ENCODE measurements at regions not wholly inside any gene's neighbourhood (a gene's known extent, or its start where the extent isn't known, plus 50 kb on each side); places are given as distances from the start of the nearest gene placed in this dataset.

DNA sequence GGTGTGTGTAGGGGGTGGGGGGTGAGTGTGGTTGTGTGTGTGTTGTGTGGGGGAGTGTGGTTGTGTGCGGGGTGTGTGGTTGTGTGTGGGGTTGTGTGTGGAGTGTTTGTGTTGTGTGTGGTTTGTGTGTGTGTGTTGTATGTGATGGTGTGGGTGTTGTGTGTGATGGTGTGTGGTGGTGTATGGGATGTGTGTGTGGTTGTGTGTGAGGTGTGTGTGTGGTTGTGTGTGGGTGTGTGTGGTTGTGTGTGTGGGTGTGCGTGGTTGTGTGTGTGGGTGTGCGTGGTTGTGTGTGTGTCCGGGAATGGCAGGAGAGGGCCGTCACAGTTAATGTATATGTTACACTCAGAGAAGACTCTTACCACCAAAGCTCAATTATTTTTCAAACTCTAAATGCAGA lies 79.8 kb downstream of the TBXT start:
- TF ChIP-seq, protein P1, sequence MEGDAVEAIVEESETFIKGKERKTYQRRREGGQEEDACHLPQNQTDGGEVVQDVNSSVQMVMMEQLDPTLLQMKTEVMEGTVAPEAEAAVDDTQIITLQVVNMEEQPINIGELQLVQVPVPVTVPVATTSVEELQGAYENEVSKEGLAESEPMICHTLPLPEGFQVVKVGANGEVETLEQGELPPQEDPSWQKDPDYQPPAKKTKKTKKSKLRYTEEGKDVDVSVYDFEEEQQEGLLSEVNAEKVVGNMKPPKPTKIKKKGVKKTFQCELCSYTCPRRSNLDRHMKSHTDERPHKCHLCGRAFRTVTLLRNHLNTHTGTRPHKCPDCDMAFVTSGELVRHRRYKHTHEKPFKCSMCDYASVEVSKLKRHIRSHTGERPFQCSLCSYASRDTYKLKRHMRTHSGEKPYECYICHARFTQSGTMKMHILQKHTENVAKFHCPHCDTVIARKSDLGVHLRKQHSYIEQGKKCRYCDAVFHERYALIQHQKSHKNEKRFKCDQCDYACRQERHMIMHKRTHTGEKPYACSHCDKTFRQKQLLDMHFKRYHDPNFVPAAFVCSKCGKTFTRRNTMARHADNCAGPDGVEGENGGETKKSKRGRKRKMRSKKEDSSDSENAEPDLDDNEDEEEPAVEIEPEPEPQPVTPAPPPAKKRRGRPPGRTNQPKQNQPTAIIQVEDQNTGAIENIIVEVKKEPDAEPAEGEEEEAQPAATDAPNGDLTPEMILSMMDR (IDR thresholded peaks at IDR 0.05), result no peak
- no peak for TF ChIP-seq ZFX (IDR thresholded peaks at IDR 0.05; ENCODE audit: borderline replicate concordance)
- H3K27ac ChIP-seq, result no peak overlapping the region

DNA sequence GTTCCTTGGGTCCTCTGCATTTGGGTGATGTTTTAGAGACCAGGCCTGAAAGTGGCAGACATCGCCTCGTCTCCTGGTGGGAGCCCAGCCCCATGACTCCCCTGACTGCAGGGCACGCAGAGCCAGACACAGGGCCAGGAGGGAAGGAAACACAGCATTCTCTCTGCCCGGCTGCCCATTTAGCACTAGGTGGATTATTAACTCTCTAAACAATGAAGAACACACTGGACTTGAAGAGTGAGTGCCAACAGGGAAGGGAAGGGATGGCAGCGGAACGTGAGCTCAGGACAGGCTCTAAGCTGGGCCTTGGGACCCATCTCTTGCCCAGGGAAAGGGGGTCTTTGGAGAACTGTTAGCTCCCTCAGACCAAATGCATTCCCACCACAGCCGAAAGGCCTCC lies 80.4 kb downstream of the TBXT start:
- TF ChIP-seq, protein P1 (IDR thresholded peaks at IDR 0.05), result no peak
- no peak for TF ChIP-seq ZFX (IDR thresholded peaks at IDR 0.05; ENCODE audit: borderline replicate concordance)
- H3K27ac ChIP-seq, result no peak overlapping the region

DNA sequence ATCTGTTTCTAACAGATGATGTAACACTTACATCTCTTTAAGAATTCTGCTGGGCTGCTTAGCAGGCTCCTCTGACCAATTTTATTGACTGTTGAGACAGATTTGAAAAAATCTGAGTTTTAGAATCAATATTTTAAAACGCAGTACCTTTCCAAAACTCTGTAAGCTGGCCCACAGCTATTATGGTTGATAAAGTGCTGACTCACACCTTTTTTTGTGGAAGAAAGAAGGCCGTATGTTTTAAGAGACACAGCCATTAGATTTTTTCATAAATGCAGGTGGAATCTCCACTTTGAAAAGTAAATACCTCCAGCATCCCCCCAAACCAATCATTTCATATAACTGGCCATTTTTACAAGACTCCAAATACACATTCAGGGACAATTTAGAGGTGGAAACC lies 82.2 kb downstream of the TBXT start:
- H3K27ac ChIP-seq, result no peak overlapping the region
- no peak for TF ChIP-seq ZFX (IDR thresholded peaks at IDR 0.05; ENCODE audit: borderline replicate concordance)
- TF ChIP-seq, protein P1 (IDR thresholded peaks at IDR 0.05), result no peak

DNA sequence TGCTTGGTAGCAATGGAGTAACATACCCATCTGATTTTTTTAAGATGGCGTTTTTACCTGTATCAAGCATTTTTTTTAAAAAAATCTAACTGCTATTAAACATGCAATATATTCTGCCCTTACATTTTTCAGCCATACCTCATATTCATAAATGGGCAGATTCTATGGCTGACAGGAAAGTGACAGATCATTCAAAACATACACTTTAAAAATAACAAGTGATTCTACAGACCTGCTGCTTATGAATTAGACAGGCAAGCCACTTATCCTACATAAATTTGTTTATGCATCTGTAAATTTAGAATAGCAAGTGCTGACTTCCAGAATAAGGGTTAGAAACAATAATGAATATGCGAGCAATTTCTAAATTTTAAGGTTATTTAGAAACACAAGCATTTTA lies 82.7 kb downstream of the TBXT start:
- TF ChIP-seq, protein P1 (IDR thresholded peaks at IDR 0.05), result no peak
- TF ChIP-seq ZFX (IDR thresholded peaks at IDR 0.05; ENCODE audit: borderline replicate concordance), result no peak
- H3K27ac ChIP-seq, result no peak overlapping the region

DNA sequence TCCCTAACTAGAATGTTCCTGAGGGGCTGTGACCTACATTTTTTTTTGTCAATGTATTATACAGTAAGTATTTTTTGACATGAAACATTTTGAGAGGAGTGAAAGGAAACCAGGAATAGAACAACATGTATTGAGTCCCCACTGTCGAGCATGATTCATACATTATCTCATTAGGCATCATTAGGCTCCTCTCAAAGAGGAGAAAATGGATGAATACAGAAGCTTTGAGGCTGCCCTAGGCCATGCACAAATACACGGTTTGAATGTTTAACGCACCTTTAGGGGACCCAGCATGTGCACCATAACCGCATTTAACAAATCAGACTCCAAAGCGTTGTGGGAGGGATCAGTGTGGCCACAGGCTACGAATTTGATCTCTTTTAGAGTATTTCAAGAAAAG lies 87.8 kb downstream of the TBXT start:
- H3K27ac ChIP-seq, result no peak overlapping the region
- TF ChIP-seq, protein P1 (IDR thresholded peaks at IDR 0.05), result no peak
- no peak for TF ChIP-seq ZFX (IDR thresholded peaks at IDR 0.05; ENCODE audit: borderline replicate concordance)

DNA sequence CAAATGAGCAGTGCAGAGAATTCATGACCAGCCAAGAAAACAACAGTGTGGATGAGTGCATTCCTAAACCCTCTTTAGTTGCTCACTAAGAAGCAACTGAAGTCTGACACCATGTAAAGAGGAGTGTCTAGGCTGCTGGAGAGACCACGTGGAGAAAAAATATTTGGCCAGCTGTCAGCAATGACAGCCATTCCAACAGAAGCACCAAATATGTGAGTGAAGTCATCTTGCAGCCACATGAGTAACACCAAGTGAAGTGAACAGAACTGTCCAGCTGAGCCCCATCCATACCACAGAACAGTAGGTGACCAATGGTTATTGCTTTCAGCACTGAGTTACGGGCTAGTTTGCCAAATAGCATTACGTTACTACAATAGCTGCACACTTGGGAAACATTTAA lies 89.4 kb downstream of the TBXT start:
- no peak for TF ChIP-seq ZFX (IDR thresholded peaks at IDR 0.05; ENCODE audit: borderline replicate concordance)
- TF ChIP-seq, protein P1 (IDR thresholded peaks at IDR 0.05), result no peak
- H3K27ac ChIP-seq, result no peak overlapping the region

DNA sequence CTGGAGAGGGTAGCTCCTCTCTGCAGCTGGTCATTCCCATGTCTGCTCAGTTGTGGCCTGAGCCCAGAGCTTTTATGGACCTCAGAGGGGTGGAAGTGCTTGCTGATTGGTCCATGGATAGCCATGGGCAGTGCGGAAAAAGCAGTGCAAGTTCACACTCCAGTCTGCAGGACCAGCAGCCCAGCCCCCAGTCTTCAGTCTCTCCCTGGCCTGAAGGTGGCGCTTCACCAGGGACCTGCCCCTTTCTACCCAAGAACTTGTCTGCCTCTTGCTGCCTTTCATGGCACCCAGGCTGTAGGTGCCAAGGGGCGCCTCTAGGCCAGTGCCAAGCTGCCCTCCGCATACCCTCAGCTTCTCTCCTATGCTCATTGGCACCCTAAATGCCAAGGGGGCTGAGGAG lies 91.0 kb downstream of the TBXT start:
- no peak for TF ChIP-seq ZFX (IDR thresholded peaks at IDR 0.05; ENCODE audit: borderline replicate concordance)
- TF ChIP-seq, protein P1 (IDR thresholded peaks at IDR 0.05), result peak; percentile 12; the same call in 1 of the 2 replicates
- H3K27ac ChIP-seq, result no peak overlapping the region
